ENCODE measurements at regions not wholly inside any gene's neighbourhood (a gene's known extent, or its start where the extent isn't known, plus 50 kb on each side); places are given as distances from the start of the nearest gene placed in this dataset.

DNA sequence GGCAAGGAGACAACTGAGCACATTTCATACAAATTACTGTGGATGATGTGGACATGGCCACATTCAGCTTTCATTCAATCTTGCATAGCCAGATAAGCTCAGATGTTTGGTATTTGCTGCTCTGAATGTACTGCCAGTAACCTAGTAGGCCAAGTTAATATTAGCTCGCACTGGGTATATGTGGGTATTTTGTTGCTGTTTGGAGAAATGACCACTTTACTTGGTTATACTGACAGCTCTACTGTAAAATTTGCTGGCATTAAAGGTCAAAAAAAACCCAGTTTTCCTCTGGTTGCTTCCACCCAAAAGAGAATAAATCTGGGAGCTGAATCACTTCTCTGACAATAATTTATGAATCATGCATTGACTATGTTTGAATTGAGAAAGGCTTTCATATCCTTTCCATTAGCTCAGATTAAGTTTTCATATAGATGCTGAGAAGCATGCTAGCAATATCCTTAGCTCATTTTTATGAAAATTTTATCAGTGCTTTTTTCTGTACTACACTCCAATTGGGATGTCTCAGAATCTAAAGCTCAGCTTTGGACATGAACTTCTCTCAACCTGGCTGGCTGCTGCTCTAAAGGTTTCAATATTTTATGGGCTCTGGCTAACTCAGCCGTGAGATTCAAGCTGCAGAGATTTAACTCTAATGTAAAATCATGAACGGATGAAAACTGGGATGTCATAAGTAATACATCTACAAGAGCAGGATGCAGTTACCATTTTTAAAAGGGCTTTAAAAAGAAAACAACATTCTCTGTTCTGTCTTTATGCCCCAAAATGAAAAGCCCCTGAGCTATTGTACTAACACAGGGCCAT lies 330.0 kb downstream of the BARHL2 start:
- Histone ChIP-seq H4K20me1 (ENCODE audit: insufficient read depth, low read length) (no peaks in the 10 kb centered on the region), H3K4me2 (ENCODE audit: low read depth, low read length) (no peak overlapping the region), H3K9ac (ENCODE audit: insufficient read depth, low read depth, low read length) (no peak overlapping the region), H3K9me3 (ENCODE audit: low read length) (no peaks in the 10 kb centered on the region), H3K4me1 (ENCODE audit: insufficient read depth, low read length) (no peaks in the 10 kb centered on the region), H3K27ac (ENCODE audit: extremely low read length, insufficient read depth, low read length) (no peak overlapping the region), H3K36me3 (replicated peaks in 1 of 2; ENCODE audit: control insufficient read depth in 1 of 2, insufficient read depth in 2 of 2, low read length in 2 of 2) (no peaks in the 10 kb centered on the region), H2AFZ (ENCODE audit: low read length) (no peak overlapping the region), H3K79me2 (ENCODE audit: insufficient read depth, low read length) (no peaks in the 10 kb centered on the region), H3K4me3 (replicated peaks in 1 of 3; ENCODE audit: insufficient read depth in 1 of 3, low read depth in 2 of 3, low read length in 3 of 3) (no peak overlapping the region), H3K27me3 (ENCODE audit: control insufficient read depth in 1 of 2, insufficient read depth in 2 of 2, low read length in 2 of 2) (no peaks in the 10 kb centered on the region; a peak in 1 of 5 replicates)
- DNase-seq (ENCODE audit: low spot score) (no peak), FAIRE-seq (no peak), ATAC-seq (no peak)
- in situ Hi-C loops (cut with HindIII; ENCODE audit: extremely low pct_ligation_motif_present, low pct_unique_long_range_greater_than_20kb) (no loop called here), intact Hi-C loops (cut with micrococcal nuclease; ENCODE audit: unreplicated experiment) (no loop called here)
- WGBS (ENCODE audit: low lambda C conversion rate) = 0% methylated on average over 3 of the region's 3 CpGs
- POLR2A ChIA-PET = no interaction called here
- BruUV-seq (replicated peaks) = no TSS peak
- CTCF ChIA-PET (ENCODE audit: low intra/inter-chr PET ratio, low total read pairs) = no interaction called here
- TF ChIP-seq RFX5 (IDR thresholded peaks at IDR 0.05; ENCODE audit: low read depth, low read length) (no peak), MBNL3 (CRISPR knock-in tag; conservative IDR thresholded peaks at IDR 0.05) (no peak), NFE2L1 (CRISPR knock-in tag; IDR thresholded peaks at IDR 0.05; ENCODE audit: borderline replicate concordance) (no peak), MZF1 (CRISPR knock-in tag; IDR thresholded peaks at IDR 0.05; ENCODE audit: borderline replicate concordance) (no peak), ZNF503 (CRISPR knock-in tag; IDR thresholded peaks at IDR 0.05) (no peak), MTF1 (CRISPR knock-in tag; IDR thresholded peaks at IDR 0.05) (no peak), PAX8 (CRISPR knock-in tag; IDR thresholded peaks at IDR 0.05; ENCODE audit: borderline replicate concordance) (no peak), FOXC1 (CRISPR knock-in tag; IDR thresholded peaks at IDR 0.05; ENCODE audit: borderline replicate concordance) (no peak), ETV5 (CRISPR knock-in tag; IDR thresholded peaks at IDR 0.05; ENCODE audit: borderline replicate concordance) (no peak), ZEB1 (IDR thresholded peaks at IDR 0.05; ENCODE audit: insufficient replicate concordance, low read depth) (no peak)
- TF ChIP-seq, protein P1, sequence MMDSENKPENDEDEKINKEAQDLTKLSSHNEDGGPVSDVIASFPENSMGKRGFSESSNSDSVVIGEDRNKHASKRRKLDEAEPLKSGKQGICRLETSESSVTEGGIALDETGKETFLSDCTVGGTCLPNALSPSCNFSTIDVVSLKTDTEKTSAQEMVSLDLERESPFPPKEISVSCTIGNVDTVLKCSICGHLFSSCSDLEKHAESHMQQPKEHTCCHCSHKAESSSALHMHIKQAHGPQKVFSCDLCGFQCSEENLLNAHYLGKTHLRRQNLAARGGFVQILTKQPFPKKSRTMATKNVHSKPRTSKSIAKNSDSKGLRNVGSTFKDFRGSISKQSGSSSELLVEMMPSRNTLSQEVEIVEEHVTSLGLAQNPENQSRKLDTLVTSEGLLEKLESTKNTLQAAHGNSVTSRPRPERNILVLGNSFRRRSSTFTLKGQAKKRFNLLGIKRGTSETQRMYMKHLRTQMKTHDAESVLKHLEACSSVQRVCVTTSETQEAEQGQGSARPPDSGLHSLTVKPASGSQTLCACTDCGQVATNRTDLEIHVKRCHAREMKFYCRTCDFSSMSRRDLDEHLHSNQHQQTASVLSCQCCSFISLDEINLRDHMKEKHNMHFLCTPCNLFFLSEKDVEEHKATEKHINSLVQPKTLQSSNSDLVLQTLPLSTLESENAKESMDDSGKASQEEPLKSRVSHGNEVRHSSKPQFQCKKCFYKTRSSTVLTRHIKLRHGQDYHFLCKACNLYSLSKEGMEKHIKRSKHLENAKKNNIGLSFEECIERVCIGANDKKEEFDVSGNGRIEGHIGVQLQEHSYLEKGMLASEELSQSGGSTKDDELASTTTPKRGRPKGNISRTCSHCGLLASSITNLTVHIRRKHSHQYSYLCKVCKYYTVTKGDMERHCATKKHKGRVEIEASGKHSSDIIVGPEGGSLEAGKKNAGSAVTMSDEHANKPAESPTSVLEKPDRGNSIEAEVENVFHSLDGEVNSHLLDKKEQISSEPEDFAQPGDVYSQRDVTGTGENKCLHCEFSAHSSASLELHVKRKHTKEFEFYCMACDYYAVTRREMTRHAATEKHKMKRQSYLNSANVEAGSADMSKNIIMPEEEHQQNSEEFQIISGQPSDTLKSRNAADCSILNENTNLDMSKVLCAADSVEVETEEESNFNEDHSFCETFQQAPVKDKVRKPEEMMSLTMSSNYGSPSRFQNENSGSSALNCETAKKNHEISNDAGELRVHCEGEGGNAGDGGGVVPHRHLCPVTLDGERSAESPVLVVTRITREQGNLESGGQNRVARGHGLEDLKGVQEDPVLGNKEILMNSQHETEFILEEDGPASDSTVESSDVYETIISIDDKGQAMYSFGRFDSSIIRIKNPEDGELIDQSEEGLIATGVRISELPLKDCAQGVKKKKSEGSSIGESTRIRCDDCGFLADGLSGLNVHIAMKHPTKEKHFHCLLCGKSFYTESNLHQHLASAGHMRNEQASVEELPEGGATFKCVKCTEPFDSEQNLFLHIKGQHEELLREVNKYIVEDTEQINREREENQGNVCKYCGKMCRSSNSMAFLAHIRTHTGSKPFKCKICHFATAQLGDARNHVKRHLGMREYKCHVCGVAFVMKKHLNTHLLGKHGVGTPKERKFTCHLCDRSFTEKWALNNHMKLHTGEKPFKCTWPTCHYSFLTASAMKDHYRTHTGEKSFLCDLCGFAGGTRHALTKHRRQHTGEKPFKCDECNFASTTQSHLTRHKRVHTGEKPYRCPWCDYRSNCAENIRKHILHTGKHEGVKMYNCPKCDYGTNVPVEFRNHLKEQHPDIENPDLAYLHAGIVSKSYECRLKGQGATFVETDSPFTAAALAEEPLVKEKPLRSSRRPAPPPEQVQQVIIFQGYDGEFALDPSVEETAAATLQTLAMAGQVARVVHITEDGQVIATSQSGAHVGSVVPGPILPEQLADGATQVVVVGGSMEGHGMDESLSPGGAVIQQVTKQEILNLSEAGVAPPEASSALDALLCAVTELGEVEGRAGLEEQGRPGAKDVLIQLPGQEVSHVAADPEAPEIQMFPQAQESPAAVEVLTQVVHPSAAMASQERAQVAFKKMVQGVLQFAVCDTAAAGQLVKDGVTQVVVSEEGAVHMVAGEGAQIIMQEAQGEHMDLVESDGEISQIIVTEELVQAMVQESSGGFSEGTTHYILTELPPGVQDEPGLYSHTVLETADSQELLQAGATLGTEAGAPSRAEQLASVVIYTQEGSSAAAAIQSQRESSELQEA (CRISPR knock-in tag; IDR thresholded peaks at IDR 0.05; ENCODE audit: not compliant biosample characterization) = no peak

Data from HepG2 (cell line).